Mucosa of stomach (tissue), 1 donor: ENCODE measurements at regions not wholly inside any gene's neighbourhood (a gene's known extent, or its start where the extent isn't known, plus 50 kb on each side); places are given as distances from the start of the nearest gene placed in this dataset.
"Not testable (repeated sequence)": the region's sequence is repeated elsewhere in the genome, so short reads cannot be mapped to it uniquely, and the experiment has no call there.

Experiments
- H3K27me3 ChIP-seq: one replicate; pipeline ENCODE4 v1.7.0; 2013; ENCODE audit warnings: mild to moderate bottlenecking, low read length; ENCODE audit not compliant: control insufficient read depth, insufficient read depth
- H3K36me3 ChIP-seq: one replicate; pipeline ENCODE4 v1.7.0; 2013; ENCODE audit warnings: low read length; ENCODE audit not compliant: control insufficient read depth, insufficient read depth
- H3K4me1 ChIP-seq: one replicate; pipeline ENCODE4 v1.7.0; 2013; ENCODE audit warnings: mild to moderate bottlenecking, low read length; ENCODE audit not compliant: control insufficient read depth, insufficient read depth
- H3K4me3 ChIP-seq: one replicate; pipeline ENCODE4 v1.7.0; 2013; ENCODE audit warnings: low read length
- H3K9ac ChIP-seq: one replicate; pipeline ENCODE4 v1.7.0; 2013; ENCODE audit warnings: mild to moderate bottlenecking, low read length, moderate library complexity
- H3K9me3 ChIP-seq: one replicate; pipeline ENCODE4 v1.7.0; 2013; ENCODE audit warnings: mild to moderate bottlenecking, low read length, moderate library complexity; ENCODE audit not compliant: control insufficient read depth
- donor health status: Pancreatic carcinoma.

- H3K9ac ChIP-seq, result no peak overlapping the region
- H3K4me1 ChIP-seq, result peaks cover 8% of the 10 kb centered on the region
- H3K9me3 ChIP-seq, result no peaks in the 10 kb centered on the region
- no peaks in the 10 kb centered on the region for H3K27me3 ChIP-seq
- H3K4me3 ChIP-seq, result no peak overlapping the region
- no peaks in the 10 kb centered on the region for H3K36me3 ChIP-seq
Measured at GRCh38 chr10:60607372-60607771, 170.9 kb upstream of the CDK1 start.

DNA sequence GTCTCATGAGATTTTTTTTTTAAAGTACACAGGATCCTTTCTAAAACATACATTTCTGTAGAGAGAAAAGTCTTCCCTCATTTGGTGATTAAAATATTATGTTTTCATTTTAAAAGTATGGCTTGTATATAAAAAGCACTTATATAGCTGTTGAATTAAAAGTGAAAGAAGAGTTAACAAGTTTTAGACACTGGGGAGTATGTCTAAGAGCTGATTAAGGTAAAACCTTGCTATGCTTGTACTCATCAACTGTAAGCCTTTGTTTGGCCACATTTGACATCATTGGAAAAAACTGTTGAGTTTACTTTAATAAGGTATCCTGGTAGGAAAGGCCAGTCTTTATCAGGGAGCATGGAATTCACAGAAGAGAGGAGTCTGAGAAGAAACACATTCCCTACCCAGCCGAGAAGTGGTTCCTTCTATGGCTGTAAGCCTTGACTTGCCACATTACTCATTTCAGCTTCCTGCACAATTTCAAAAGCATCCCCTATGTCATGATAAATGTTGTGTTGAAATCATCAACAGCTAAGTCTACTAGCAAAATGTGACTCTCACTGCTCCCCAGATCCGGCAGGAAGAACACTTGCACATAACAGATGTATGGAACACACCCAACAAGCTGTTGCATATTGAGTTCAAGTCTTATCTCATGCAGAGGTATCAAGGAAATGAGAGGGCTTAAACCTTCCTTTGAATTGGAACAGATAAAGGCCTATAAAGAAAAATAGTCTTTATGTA lies 171.8 kb upstream of the CDK1 start:
- Histone ChIP-seq H3K4me3 (no peak overlapping the region), H3K4me1 (peaks cover 7% of the 10 kb centered on the region), H3K27me3 (no peaks in the 10 kb centered on the region), H3K36me3 (no peaks in the 10 kb centered on the region), H3K9me3 (no peaks in the 10 kb centered on the region), H3K9ac (no peak overlapping the region)

DNA sequence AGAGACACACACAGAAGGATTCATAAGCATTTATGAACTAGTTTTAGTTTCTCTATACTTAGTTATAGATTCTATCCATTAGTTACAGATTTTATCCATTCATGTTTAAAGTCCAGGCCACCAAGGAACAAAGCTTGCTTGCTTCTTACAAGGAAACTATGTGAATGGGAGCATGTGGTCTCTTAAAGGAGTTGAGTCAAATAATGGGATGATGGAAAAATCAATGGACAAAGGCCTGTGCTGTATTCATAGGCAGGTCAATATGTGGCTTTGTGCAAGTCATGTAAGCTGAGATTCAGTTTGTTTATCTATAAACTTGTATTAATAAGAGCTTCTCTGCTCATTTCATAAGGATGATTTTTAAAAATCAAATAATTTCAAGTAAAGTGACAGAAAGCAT lies 172.8 kb upstream of the CDK1 start:
- peaks cover 3% of the 10 kb centered on the region for H3K4me1 ChIP-seq
- H3K36me3 ChIP-seq, result no peaks in the 10 kb centered on the region
- no peak overlapping the region for H3K9ac ChIP-seq
- no peaks in the 10 kb centered on the region for H3K9me3 ChIP-seq
- H3K4me3 ChIP-seq, result no peak overlapping the region
- H3K27me3 ChIP-seq, result no peaks in the 10 kb centered on the region

GRCh38 chr10:60604342-60604741 lies 173.9 kb upstream of the CDK1 start:
- no peaks in the 10 kb centered on the region for H3K27me3 ChIP-seq
- H3K4me1 ChIP-seq, result peaks cover 3% of the 10 kb centered on the region
- H3K9me3 ChIP-seq, result no peaks in the 10 kb centered on the region
- no peak overlapping the region for H3K4me3 ChIP-seq
- H3K9ac ChIP-seq, result no peak overlapping the region
- no peaks in the 10 kb centered on the region for H3K36me3 ChIP-seq

GRCh38 chr10:60597513-60597912 lies 180.8 kb upstream of the CDK1 start:
- Histone ChIP-seq H3K27me3 (no peaks in the 10 kb centered on the region), H3K4me3 (no peak overlapping the region), H3K9me3 (no peaks in the 10 kb centered on the region), H3K36me3 (no peaks in the 10 kb centered on the region), H3K4me1 (peaks cover 6% of the 10 kb centered on the region), H3K9ac (no peak overlapping the region)

- H3K36me3 ChIP-seq, result no peaks in the 10 kb centered on the region
- no peak overlapping the region for H3K9ac ChIP-seq
- H3K4me3 ChIP-seq, result no peak overlapping the region
- H3K27me3 ChIP-seq, result no peaks in the 10 kb centered on the region
- no peaks in the 10 kb centered on the region for H3K9me3 ChIP-seq
- peaks cover 6% of the 10 kb centered on the region for H3K4me1 ChIP-seq
Measured at GRCh38 chr10:60595852-60596251, 182.4 kb upstream of the CDK1 start.

DNA sequence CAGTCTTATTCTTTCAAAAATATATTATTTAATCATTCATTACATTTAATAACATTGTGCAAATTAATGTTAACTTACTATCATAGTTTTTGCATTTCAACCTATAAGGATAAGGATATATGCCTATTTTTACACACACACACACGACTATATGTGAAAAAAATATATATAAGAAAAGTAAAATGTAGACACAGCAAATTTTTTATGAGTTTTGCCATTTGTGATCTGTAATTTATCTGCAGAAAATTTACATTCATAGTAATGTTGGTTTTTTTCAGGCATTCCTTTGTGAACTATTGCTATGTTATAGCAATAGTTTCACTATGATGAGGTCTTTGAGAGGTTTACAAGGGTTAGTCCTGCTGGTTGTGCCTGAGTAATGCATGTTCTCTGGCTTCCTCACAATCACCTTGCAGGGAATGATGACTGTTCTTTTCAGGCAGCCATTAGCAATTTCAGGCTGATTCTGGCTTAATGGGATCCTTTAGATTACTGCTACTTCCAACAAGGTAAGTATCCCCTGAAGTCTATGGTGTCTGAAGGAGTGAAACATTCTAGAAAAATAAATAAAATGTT lies 183.7 kb upstream of the CDK1 start:
- H3K27me3 ChIP-seq, result no peaks in the 10 kb centered on the region
- no peaks in the 10 kb centered on the region for H3K36me3 ChIP-seq
- H3K9me3 ChIP-seq, result no peaks in the 10 kb centered on the region
- peaks cover 6% of the 10 kb centered on the region for H3K4me1 ChIP-seq
- H3K4me3 ChIP-seq, result no peak overlapping the region
- no peak overlapping the region for H3K9ac ChIP-seq

GRCh38 chr10:60591119-60591518 lies 187.2 kb upstream of the CDK1 start:
- Histone ChIP-seq H3K9me3 (no peaks in the 10 kb centered on the region), H3K4me1 (no peaks in the 10 kb centered on the region), H3K4me3 (no peak overlapping the region), H3K27me3 (no peaks in the 10 kb centered on the region), H3K9ac (no peak overlapping the region), H3K36me3 (no peaks in the 10 kb centered on the region)

DNA sequence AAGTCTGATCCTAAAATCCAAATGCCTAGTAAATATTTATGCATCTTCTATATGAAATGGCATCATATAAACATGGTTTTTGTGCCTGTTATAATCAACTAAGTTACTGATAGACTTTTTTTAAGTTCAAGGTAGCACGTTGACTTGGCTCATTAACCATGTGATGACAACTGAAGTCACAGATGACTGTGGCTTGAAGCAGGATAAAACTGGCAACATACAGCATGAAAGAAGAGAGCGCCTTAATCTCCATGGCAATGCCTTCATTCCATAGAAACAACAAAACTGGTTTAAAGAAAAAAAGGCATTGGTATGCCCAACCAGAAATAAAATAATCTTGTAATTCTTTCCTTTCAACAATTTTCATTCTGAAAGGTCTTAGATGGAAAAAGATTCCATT lies 188.9 kb upstream of the CDK1 start:
- no peaks in the 10 kb centered on the region for H3K27me3 ChIP-seq
- no peaks in the 10 kb centered on the region for H3K36me3 ChIP-seq
- no peaks in the 10 kb centered on the region for H3K9me3 ChIP-seq
- no peak overlapping the region for H3K9ac ChIP-seq
- no peaks in the 10 kb centered on the region for H3K4me1 ChIP-seq
- H3K4me3 ChIP-seq, result no peak overlapping the region

DNA sequence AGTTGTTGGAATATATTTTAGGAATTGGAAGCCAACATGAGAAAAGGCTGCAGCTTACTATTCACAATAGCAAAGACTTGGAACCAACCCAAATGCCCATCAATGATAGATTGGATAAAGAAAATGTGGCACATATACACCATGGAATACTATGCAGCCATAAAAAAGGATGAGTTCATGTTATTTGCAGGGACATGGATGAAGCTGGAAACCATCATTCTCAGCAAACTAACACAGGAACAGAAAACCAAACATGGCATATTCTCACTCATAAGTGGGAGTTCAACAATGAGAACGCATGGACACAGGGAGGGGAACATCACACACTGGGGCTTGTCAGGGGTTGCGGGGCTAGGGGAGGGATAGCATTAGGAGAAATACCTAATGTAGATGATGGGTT lies 192.1 kb upstream of the ANK3 start:
- not testable (repeated sequence) for H3K9ac ChIP-seq, H3K27me3 ChIP-seq, H3K4me1 ChIP-seq, H3K4me3 ChIP-seq, H3K9me3 ChIP-seq, H3K36me3 ChIP-seq

- H3K9ac ChIP-seq, result no peak overlapping the region
- H3K4me1 ChIP-seq, result no peaks in the 10 kb centered on the region
- no peaks in the 10 kb centered on the region for H3K36me3 ChIP-seq
- H3K27me3 ChIP-seq, result no peaks in the 10 kb centered on the region
- H3K4me3 ChIP-seq, result no peak overlapping the region
- H3K9me3 ChIP-seq, result no peaks in the 10 kb centered on the region
Measured at GRCh38 chr10:60578217-60578616, 188.5 kb upstream of the ANK3 start.

GRCh38 chr10:60576130-60577069 lies 186.7 kb upstream of the ANK3 start:
- H3K27me3 ChIP-seq, result no peaks in the 10 kb centered on the region
- H3K4me3 ChIP-seq, result no peak overlapping the region
- no peaks in the 10 kb centered on the region for H3K9me3 ChIP-seq
- H3K36me3 ChIP-seq, result no peaks in the 10 kb centered on the region
- H3K4me1 ChIP-seq, result peaks cover 8% of the 10 kb centered on the region
- H3K9ac ChIP-seq, result no peak overlapping the region
